GM19463 (cell line): ENCODE measurements at regions not wholly inside any gene's neighbourhood (a gene's known extent, or its start where the extent isn't known, plus 50 kb on each side); places are given as distances from the start of the nearest gene placed in this dataset.
A peak's percentile ranks its signal among the peaks of the same experiment; 100 is the strongest.
"Not testable (repeated sequence)": the region's sequence is repeated elsewhere in the genome, so short reads cannot be mapped to it uniquely, and the experiment has no call there.

Experiments used
- ATAC-seq: cut with Tn5 transposase; IDR thresholded peaks from one replicate; pipeline ENCODE4 v1.9.1; 2021; ENCODE audit warnings: mild to moderate bottlenecking, moderate library complexity; ENCODE audit not compliant: unreplicated experiment

- no peak for ATAC-seq
Observed at GRCh38 chr3:4897765-4898453, 81.3 kb upstream of the BHLHE40 start.

DNA sequence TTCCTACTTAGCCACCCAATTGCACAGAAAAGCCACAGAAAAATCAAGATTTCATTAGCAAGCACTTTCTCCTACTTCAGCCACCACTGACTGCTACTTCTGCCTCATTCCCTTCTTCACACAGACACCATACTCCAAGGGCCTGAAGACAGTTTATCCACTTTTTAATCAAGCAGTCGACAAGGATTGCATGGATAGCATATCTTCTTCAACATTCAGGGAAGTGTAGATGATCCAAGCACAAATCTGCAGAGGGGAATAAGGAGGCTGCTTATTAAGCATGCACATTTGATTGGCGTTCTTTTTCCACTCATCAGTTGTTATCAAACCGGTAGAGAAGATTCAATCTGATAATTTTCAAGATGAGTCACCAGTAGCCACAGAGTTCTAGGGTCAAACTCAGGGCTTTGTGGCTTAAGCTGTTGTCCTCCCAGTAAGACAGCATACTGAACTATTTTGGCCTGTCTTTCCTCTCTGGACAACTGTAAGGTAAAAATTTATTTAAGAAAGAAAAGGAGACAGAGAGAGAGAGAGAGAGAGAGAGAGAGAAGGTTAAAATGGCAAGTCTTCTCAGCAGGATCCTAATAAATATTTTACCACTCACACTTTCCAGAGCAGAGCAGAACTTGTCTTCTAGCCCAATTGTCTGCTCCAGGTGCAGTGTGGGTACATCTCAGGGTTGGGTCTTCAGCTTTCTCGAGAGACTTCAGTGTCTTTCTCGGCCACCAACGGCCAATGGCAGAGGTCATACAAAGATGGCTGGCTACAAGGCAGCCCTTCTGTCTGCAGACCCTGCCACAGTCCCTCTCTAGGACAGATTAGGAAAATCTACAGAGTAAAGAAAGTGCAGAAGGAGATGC is 80.6 kb upstream of the BHLHE40 start:
- ATAC-seq, result peak; percentile 98

DNA sequence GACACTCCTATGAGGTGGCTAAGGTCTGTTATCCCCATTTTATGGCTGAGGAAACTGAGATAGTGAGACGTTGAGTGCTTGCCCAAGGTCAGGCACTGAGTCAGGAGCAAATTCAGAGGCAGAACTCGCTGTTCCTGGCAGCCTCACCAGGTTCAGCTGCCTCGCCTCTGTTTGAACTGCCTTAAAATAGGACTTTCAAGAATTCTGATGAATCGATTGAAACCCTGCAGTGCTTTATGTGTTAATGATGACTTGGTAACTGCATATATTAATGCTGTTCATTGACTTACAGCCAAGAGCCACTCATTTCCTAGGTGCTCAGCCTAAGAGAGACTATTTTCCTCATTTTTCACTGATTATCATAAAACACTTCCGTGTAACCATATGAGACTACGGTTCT is 79.5 kb upstream of the BHLHE40 start:
- no peak for ATAC-seq

DNA sequence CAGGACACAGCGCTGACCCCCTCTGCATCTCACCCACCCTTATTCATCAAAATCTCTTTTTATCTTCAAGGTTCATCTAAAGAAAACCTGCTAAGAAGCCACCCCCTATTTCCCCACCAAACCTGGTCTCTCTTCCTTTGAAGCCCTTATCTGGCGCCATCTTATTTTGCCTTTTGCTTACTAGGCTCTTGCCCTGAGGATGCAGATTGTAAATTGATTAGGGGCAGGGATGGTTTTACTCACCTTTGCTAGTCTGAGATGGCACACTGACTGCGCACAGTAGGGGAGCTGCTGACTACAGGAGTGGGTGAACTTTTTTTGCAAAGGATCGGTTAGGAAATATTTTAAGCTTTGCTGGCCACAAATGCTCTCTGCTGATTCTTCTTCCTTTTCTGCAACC is 78.9 kb upstream of the BHLHE40 start:
- no peak for ATAC-seq

- ATAC-seq, result no peak
Observed at GRCh38 chr3:4904811-4905695, 74.2 kb upstream of the BHLHE40 start.

- no peak for ATAC-seq
Observed at GRCh38 chr3:4906107-4906621, 73.1 kb upstream of the BHLHE40 start.

GRCh38 chr3:4907050-4907449 is 72.2 kb upstream of the BHLHE40 start:
- ATAC-seq, result no peak

DNA sequence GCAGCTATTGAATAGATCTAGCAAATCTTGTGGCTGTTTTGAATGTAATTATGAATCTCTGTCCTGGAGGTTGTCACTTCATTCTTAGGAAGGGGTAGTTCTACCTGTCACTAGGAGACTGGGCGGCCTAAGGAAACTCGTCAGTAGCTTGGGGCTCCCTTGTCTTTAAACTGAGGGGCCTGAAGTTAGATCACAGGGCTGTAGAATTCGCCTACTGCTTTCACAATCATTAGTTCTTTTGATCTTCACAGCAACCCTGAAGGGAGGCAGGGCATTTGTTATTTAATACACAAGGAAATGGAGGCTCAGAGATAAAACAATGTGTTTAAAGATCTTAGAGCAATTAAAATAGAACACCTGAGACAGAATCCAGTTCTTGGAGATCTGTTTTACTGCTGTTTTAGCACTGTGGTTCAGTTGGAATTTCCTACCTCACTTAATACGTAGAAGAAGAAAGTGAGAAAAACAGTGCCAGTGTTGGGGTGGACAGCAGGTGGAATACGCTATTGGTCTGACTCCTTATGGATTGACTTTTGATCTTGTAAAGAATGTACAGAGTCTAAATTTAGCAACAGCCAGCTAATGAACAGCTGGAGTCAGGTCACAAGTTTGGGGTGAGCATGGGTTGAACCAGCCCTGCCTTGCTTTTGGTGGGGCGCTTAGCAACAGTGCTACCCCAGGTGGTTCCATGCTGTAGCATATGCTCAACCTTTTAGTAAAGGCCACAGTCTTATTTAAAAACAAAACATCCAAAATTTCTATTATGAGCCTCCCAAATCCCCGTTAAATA is 71.4 kb upstream of the BHLHE40 start:
- ATAC-seq, result no peak

DNA sequence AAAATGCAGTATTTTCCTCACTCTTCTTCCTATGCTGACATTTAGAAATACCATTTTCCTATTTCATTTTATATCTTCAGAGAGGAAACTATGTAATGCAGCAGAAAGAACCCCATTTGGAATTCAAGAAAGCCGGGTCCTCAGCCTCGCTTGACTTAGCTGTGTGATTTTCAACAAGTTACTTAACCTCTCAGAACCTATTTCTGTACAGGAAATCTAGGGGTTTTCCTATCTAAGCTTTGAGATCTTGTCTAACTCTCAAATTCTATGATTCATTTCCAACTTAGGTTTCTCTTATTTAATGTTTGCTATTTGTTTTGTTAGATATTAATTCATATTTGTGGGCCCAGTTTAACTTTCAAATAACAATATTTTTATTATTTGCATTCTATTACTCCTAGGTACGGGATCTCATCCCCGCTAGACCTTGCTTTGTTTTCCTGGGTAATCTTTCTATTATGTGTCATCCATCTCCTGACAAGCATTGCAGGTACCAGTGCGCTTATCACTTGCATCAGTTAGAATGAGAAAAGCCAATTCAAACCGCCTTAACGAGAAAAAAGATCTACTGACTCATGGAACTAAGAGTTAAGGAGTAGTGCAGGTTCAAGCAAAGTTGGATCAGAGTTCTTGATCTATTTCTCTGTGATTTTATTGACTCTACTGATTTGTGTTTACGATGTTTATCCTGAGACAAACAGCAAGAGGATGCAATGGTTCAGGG is 70.6 kb upstream of the BHLHE40 start:
- ATAC-seq, result no peak

- no peak for ATAC-seq
Observed at GRCh38 chr3:4914464-4914863, 64.8 kb upstream of the BHLHE40 start.

DNA sequence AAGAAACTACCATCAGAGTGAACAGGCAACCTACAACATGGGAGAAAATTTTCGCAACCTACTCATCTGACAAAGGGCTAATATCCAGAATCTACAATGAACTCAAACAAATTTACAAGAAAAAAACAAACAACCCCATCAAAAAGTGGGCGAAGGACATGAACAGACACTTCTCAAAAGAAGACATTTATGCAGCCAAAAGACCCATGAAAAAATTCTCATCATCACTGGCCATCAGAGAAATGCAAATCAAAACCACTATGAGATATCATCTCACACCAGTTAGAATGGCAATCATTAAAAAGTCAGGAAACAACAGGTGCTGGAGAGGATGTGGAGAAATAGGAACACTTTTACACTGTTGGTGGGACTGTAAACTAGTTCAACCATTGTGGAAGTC is 57.6 kb upstream of the BHLHE40 start:
- not testable (repeated sequence) for ATAC-seq

- ATAC-seq, result no peak
Observed at GRCh38 chr3:4926892-4927291, 52.3 kb upstream of the BHLHE40 start.

DNA sequence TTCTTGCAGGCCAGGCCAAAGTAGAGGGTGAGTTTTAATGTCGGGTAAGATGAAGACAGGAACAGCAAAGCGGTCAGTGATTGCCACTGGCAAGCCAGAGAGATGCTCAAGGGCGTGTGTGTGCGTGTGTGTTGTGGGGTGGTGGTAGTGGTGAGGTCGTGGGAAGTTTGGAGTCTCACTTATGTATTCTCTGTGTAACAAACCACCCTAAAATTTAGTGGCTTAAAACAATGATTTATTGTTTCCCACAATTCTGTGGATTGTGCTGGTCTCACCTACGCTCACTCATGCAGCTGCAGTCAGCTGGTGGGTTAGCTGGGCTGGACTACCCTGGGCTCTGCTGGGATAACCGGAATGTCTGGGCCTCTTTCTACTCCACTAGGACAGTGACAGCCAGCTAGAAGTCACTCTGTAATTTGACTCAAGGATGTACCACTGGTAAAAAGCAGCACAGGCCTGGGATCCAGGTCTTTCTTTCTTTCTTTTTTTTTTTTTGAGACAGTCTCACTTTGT is 50.9 kb upstream of the BHLHE40 start:
- ATAC-seq, result no peak
